GM12874 (cell line): ENCODE measurements at regions not wholly inside any gene's neighbourhood (a gene's known extent, or its start where the extent isn't known, plus 50 kb on each side); places are given as distances from the start of the nearest gene placed in this dataset.

Experiments used
- CTCF ChIP-seq: IDR thresholded peaks from 2 replicates; pipeline ENCODE4 v1.5.1; 2011; ENCODE audit warnings: low read depth, mild to moderate bottlenecking, control low read depth, low read length, moderate library complexity; ENCODE audit not compliant: insufficient read depth

- TF ChIP-seq CTCF: no peak
Measured at GRCh38 chr4:4668355-4669210, 126.7 kb upstream of the STX18 start.

DNA sequence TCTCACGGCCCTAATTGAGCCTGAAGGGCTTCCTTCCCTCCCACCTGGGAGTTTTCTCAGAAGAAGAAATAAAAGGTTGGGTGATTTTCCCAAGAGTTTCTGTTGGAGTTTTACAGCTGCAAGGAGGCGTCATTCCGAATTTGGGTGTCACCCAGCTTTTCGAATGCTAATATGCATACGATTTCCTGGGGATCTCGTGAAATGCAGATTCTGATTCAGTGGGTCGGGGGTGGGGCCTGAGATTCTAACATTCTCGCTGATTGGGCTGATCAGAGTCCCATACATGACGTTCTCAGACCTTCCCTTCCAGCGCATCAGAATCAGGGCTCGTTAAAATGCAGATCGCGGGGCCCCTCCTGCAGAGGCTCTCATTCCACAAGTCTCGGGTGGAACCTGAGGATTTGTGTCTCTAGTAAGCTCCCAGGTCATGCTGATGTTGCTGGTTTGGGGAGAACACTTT is 125.8 kb upstream of the STX18 start:
- TF ChIP-seq CTCF: no peak

DNA sequence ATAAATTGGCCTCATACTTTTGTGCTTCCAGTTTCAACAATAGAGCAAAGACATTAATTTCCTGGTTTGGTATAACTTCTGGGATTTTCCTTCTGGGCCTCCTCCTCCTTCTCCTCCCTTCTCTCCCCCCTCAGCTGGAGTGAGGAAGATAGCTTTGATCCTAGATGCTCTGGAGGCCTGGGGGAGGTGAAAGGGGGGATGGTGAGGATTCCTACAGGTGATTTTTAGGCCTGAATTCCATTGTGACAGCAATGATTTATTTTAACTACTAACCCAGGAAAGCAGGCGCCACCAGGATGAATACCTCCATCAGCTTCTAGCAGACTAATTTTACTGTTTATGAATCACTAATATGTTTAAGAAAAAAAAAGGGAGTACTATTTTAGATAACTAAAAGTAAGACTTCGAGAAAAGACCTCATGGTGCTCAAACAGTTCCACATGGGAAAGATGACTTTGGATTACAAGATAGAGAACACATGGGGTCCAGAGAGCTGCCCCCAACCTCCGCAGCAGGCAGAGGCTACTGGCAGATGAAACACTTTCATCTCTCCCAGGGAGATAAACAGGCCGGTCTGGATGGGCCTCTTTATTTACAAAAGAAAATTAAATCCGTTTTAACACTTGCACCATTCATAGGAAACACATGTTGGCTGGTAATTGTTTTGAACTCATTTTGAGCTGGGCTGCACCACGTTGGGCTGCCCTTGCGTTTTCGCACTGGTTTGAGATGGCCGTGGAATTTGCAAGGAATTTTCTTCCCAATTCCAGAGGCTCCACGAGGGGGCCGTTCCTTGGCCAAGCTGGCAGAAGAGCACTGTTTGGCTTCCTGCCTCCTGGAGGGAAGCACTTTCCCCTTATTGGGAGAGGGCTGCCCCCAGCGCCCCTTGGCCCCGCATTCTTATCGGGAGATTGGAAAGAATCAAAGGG is 125.1 kb upstream of the STX18 start:
- TF ChIP-seq CTCF: no peak

- TF ChIP-seq CTCF: no peak
Measured at GRCh38 chr4:4666187-4666586, 124.3 kb upstream of the STX18 start.

DNA sequence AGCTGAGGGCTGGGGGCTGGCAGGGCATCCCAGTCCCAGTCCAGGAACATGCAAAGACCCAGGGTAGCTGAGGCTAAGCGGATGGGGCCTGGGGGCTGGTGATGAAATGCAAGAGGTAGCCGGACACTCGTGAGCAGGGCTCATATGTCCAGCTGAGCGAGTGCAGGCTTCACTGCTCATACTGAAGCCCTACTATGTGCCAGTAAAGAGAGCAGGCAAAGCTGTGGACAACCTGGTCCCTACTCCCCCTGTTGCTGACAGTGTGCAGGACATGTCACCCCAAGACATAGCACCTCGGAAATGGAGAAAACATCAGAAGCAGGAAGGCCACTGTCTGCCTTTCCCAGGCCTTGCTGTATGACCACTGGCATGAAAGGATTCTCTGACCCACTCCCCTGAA is 122.4 kb upstream of the STX18 start:
- no peak for TF ChIP-seq CTCF

DNA sequence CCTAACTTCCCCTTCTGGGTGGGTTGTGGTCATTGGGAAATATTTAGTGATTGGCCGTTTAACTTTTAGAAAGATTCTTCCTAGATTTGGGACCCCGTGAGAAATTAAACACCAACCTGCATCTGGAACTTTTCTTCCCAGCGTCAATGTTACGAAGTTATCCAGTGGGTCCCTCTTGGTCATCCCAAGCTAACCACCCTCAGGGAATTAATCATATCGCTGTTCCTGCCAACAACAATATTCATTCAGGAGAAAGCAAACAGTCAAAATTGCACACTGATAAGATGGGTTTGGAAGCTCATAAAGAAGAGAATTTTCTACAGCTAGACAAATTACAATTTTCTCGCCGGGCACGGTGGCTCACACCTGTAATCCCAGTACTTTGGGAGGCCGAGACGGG is 121.2 kb upstream of the STX18 start:
- TF ChIP-seq CTCF: no peak

- no peak for TF ChIP-seq CTCF
Measured at GRCh38 chr4:4662230-4662629, 120.4 kb upstream of the STX18 start.
